GM12874 (cell line): ENCODE measurements at regions not wholly inside any gene's neighbourhood (a gene's known extent, or its start where the extent isn't known, plus 50 kb on each side); places are given as distances from the start of the nearest gene placed in this dataset.

ENCODE experiments used
- CTCF ChIP-seq: IDR thresholded peaks from 2 replicates; pipeline ENCODE4 v1.5.1; 2011; ENCODE audit warnings: low read depth, mild to moderate bottlenecking, control low read depth, low read length, moderate library complexity; ENCODE audit not compliant: insufficient read depth

- no peak for TF ChIP-seq CTCF
Observed at GRCh38 chr6:164741938-164742451, 567.4 kb downstream of the C6orf118 start.

- no peak for TF ChIP-seq CTCF
Observed at GRCh38 chr6:164731539-164731938, 577.9 kb downstream of the C6orf118 start.

GRCh38 chr6:164721460-164721859 is 587.9 kb downstream of the C6orf118 start:
- no peak for TF ChIP-seq CTCF

- no peak for TF ChIP-seq CTCF
Observed at GRCh38 chr6:164700497-164700896, 608.9 kb downstream of the C6orf118 start.

- no peak for TF ChIP-seq CTCF
Observed at GRCh38 chr6:164695896-164696295, 613.5 kb downstream of the C6orf118 start.

- TF ChIP-seq CTCF: no peak
Observed at GRCh38 chr6:164694386-164694785, 615.0 kb downstream of the C6orf118 start.

- no peak for TF ChIP-seq CTCF
Observed at GRCh38 chr6:164693944-164694343, 615.5 kb downstream of the C6orf118 start.
